Inflammatory macrophage treated with lipopolysaccharide for 4 hours (primary cell): ENCODE measurements at regions not wholly inside any gene's neighbourhood (a gene's known extent, or its start where the extent isn't known, plus 50 kb on each side); places are given as distances from the start of the nearest gene placed in this dataset.
A peak's percentile ranks its signal among the peaks of the same experiment; 100 is the strongest.

Experiments
- DNase-seq: peaks from one replicate; pipeline ENCODE4 v3.0.0-alpha.2; 2020

DNA sequence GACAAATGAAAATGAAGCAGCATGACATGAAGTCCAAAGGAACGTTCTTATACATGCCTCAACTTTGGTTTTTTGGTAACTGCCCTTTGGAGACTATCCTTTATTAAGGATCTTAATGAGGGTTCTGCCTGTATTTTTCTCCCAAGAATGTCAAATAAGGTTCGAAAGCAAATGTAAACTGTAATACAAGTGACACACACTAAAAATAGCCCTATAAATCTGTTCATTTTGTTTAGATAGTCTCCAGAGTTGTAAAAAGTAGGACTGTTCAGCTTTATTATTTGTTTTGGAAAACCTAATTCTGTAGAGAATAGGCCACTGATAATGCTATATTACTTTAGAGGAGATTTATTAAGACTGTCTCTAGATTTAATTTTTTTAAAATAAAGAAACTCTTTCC, 80.5 kb upstream of the CDIN1 start:
- no peak for DNase-seq

DNA sequence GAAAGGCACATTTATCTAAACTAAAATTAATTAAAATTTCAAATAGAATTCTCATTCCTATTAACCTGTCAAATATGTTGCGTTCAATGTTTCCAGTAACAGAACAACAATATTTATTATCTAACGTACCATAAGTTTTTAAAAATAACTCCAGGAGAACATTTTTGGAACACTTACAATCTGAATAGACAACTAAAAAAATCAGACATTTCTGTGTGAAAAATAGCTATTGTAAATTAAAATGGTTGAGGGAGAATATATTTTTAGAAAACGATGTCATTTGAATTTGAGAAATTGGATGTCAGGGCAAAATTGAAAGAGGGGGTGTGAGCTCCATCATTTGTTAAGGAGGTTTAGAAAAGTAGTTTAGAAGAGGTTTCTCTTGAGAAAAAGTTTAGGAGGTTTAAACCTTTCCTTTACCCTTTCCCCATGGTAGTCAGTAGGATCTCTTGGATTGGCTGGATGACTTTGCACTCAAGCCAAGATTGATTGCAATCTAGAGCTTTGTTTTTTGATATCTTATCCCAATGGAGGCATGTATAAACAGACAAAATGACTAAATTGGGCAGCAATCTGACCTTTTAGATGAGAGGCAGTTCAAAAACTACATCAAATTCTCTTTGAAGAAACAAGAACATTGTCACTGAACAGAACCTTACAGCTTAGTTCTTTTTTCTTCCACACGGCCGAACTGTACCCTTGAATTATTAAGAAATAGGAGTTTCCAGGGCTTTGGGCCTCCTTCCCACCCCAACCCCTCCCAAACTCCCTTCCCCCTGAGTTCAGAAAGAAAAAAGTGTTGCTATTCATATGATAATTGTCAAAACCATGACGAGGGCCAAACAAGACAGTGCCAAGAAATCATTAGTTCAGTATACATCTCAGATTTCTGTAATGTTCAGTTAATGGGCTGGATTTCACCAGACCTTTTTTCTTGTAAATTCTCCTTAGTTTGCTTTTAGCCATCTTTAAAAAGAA, 79.7 kb upstream of the CDIN1 start:
- DNase-seq, result no peak

DNA sequence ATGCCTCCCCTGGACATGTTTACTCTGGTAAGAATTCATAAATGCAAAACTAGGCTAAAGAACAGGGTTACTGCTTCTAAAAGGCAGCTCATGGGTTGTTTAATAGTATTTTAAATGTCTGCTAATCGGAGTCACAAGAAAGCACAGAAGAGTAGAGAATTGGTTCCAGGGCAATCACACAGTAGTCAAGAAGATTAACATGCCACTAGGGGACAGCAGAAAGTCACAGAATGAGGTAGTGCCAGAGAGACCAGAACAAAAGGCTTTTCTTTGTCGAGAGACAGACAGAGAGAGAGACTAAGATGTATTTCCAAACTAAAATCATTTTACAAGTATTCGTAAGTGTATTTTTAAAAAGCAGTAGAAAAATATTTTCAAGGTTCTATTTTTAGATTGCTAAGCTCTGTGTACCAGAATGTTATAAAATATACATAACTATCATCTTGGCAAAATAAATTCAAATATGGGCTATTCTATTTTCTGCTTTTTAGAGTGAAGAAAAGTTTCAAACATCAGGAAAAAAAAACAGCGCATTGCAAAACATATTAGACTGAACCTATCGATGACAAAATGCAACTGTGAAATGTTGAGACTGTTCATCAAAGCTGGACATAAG, 78.3 kb upstream of the CDIN1 start:
- DNase-seq, result peak; percentile 26

DNA sequence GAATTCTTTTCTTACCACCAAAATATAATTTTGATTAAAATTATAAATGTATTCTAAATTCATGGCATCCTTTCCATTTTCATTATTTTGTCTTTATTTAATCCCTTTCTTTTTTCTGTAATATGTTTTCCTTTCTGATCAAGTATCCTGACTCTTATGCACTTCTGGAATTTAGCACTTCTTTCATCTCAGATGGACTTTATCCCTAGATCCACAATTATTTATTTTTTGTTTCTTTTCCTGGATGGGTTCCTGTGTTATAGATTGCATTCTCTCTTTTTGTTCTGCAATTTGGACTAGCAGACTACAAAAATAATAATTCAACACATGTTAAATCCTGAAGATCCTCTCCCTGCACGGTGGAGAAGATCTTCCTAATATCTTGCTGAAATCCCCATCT, 76.9 kb upstream of the CDIN1 start:
- DNase-seq, result no peak

GRCh38 chr15:36506733-36507356, 72.6 kb upstream of the CDIN1 start:
- no peak for DNase-seq

DNA sequence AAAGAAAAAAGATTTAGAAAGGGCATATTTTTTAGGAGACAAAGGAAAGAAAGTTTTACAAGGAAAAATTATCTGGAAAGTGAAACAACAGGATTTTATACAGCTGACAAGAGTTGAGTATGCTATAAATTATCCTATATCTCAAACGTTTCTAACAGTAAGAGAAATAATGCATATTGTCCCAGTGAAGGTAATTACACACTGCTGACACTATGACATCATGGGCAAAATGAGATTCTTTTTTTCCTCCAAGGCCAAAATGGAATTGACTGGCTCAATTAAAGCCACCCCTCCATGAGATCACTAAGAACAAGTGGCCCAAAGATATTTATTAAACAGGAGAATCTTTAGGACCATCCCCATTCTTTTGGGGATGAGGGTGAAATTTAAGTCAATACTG, 72.0 kb upstream of the CDIN1 start:
- DNase-seq, result no peak

GRCh38 chr15:36511594-36511993, 67.8 kb upstream of the CDIN1 start:
- DNase-seq, result no peak

DNA sequence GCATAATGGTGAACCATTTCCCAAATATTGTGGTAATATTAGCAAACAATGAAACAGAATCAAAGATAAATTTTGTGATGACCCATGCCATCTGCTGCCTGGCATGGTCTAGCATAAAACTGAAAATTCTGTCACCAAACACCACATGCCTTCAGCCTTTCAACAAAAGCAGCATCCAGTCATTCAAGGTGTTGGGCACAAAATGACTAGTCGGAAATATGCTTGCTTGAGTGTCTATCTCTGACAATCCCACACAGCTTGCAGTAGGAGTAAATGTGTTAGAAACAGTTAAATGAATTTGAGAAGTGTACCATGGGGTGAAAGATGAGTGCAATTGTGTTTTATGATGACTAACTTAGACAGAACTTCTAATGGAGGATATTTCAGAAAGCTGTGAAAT, 61.7 kb upstream of the CDIN1 start:
- DNase-seq, result no peak

- DNase-seq, result no peak
Measured at GRCh38 chr15:36519067-36519466, 60.4 kb upstream of the CDIN1 start.

GRCh38 chr15:36525430-36525829, 54.0 kb upstream of the CDIN1 start:
- DNase-seq, result no peak

- no peak for DNase-seq
Measured at GRCh38 chr15:36527235-36528162, 51.9 kb upstream of the CDIN1 start.

DNA sequence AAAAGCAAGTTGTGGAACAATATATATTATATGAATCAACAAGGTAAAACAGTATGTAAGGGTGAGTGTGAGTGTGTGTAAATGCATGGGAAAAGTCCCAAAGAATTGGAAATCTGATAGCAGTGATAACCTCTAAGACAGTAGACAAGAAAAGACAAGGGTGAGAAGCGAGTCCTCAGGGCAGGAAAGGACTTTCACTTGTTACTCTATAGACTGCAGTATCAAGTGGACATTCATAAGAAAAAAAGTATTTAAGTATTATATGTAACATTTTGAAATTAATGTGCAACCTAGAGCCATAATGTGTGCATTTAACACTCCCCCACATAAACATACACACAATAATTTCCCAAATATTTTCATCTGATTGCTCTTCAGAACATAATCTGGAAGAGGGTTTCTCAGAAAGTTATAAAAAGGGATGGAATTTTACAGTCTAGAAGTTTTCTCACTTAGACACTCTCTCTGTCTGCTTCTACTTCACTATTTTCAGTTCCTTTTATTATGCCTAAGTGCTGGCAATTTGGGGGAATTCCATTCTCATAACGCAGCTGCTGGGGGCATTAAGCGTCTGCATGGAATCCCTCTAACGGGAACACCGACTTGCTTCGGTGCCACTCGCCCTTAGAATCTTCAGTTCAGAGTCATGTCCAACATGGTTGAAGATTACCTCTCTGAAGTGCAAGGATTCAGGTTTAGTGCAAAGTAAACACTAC, 50.0 kb upstream of the CDIN1 start:
- no peak for DNase-seq
